NCI-H146 (cell line): ENCODE measurements at regions not wholly inside any gene's neighbourhood (a gene's known extent, or its start where the extent isn't known, plus 50 kb on each side); places are given as distances from the start of the nearest gene placed in this dataset.
"Not testable (repeated sequence)": the region's sequence is repeated elsewhere in the genome, so short reads cannot be mapped to it uniquely, and the experiment has no call there.

Source experiments
- DNase-seq: peaks from one replicate; lab custom pipeline; 2025; lab: John Stamatoyannopoulos, UW

DNA sequence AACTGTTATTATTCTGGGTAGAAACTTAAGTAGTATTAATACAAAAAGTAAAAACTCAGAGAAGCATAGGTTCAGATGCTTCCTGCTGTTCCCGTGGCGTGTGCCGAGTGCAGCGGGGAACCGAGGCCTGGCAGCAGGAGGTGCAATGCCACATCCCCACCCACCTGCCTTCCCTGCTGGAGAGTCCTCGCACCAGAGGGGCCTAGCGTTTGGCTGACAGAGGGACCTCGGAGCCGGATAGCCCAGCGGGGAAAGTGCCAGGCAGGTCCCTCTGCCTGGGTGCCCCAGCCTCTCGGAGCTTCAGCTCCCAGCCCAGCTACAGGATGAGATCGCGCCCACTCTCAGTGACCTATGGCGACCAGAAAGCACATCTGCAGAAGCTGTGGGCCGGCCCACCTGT lies 169.6 kb upstream of the GSE1 start:
- no peak for DNase-seq

GRCh38 chr16:85445064-85445778 lies 167.9 kb upstream of the GSE1 start:
- peak; percentile 94 for DNase-seq

DNA sequence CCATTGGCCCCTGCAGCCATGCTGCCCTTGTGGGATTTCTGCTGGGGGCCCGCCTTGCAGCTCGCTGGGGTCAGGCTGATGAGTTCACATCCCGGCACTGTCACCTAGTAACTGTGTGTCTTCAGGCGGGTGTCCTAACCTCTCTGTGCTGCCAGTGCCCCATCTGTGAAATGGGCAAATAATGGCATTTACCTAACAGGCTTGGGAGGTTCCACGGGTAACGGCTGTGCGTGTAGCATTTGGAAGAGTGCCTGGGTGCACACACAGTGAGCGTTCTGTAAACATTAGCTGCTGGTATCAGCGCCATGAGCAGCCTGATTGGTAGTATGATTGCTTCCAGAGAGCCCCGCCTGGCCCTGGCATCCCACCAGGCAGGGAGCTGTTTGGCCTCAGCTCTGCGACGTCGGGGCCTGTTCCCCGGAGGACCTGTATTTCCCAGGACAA lies 167.3 kb upstream of the GSE1 start:
- no peak for DNase-seq

- DNase-seq, result peak; percentile 56
Measured at GRCh38 chr16:85446951-85447692, 166.0 kb upstream of the GSE1 start.

- DNase-seq, result no peak
Measured at GRCh38 chr16:85447693-85448313, 165.3 kb upstream of the GSE1 start.

DNA sequence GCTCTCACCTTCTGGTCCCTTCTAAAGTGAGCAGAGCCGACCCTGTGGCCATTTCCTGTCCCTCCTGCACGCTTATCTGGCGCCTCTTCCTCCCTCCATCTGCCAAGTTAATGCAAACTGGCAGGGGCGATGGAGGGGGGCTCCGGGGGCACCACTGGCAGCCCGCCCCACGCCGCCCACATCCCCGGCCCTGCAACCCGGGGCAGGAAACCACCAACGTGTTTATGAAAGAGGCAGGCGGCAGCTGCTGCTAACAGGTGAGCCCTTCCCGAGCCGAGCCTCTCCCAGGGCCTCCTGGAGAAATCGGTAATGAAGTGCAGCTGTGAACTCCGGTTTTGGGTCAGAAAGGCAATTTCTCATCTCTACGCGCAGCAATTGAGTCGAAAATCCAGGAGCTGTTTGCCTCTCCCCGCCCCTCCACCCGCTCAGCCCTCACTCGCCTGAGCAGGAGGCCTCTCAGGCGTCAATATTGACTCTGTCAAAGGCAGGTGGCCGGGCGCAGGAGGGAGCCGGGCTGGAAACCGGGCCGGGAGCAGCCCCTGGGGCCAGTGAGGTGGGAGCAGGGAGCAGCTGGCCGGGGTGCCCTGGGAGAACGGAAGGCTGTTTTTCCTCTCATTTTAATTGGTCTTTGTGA lies 164.4 kb upstream of the GSE1 start:
- DNase-seq, result peak; percentile 96

GRCh38 chr16:85449191-85449884 lies 163.8 kb upstream of the GSE1 start:
- DNase-seq, result no peak

- DNase-seq, result no peak
Measured at GRCh38 chr16:85449885-85450245, 163.3 kb upstream of the GSE1 start.

- DNase-seq, result not testable (repeated sequence)
Measured at GRCh38 chr16:85451142-85451541, 162.0 kb upstream of the GSE1 start.

- DNase-seq, result peak; percentile 67
Measured at GRCh38 chr16:85451641-85452363, 161.3 kb upstream of the GSE1 start.

DNA sequence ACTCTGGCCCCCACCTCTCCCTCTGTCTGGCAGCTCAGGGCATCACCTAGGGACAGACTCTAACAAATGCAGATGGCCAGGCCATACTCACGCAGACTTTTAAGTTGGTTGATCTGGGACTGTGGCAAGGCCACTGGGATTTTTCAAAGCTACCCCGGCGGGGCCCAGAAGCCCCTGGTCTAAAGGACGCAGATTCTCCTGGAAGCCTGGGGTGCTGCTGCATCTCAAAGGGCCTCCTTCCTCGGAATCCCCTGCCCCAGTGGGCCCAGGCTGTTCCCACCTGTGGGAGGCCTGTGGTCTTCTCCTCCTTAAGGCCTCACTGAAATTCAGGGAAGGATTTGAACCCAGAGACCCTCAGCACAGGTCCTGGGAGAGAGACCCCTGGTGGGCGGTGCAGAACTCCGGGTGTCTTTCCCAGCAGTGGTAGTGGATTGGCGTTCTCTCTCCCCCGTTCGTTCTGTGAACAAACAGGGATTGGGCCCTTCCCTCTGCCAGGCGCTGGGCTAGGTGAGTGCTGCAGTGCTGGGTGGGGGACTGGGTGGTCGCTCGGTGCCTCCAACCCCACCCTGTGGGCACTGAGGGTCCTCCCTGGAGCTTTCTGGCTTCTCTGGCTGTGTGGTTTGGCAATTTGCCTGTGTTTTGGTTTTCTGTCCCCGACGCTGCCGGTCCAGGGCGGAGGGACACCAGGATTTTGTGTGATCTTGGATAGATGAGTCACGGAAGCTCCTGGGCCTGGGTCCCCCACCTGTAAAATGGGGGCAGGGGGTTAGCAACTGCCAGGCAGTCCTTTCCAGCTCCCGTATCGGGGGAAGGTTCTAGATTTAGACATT lies 160.5 kb upstream of the GSE1 start:
- no peak for DNase-seq

- DNase-seq, result no peak
Measured at GRCh38 chr16:85453194-85453678, 159.9 kb upstream of the GSE1 start.

DNA sequence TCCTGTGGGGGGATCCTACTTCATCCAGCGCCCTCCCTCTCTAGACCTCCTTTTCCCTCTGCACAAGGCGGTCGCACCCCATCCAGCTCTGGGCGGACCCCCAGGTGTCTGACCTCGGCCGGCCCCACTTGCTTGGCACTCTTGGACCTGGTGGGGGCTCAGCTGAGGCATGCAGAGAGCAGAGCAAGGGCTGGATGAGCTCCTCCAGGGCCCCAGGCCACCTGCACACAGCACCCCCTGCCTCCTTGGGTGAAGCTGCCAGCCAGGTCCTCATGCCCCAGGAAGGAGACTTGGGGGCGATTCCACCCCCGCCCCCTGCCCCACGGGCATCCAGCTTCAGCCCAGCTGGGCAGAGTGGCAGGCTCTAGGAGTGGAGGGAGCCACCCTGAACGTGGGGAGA lies 159.4 kb upstream of the GSE1 start:
- no peak for DNase-seq

DNA sequence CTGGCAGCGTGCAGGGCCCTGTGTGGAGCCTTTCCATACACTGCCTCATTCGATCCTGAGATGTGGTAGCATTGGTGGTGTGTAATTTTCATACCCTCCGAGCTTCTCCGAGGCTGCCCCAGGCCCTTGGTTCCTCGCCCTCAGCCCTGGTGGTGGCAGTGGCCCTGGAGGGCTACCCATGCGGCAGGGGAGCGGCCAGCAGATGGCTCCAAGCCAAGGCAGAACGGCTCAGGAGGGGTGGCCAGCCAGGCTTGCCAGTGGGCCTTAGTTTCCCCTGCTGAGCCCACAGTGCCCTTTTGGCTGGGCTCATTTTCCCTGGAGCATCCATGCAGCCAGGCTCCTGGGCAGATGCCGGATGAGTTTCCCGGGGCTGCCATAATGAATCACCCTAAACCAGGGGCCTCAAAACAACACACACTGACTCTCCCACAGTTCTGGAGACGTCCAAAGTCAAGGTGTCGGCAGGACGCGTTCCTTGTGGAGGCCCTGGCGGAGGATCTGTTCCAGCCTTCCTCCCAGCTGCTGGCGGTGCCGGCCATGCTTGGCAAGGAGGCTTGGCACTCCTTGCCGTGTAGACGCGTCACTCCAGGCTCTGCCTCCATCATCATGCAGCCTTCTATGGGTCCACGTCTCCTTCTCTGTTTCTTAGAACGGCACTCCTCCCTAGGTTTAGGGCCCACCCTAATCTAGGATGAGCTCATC lies 158.8 kb upstream of the GSE1 start:
- no peak for DNase-seq

- DNase-seq, result no peak
Measured at GRCh38 chr16:85455534-85455933, 157.6 kb upstream of the GSE1 start.

- DNase-seq, result no peak
Measured at GRCh38 chr16:85457366-85457765, 155.8 kb upstream of the GSE1 start.

DNA sequence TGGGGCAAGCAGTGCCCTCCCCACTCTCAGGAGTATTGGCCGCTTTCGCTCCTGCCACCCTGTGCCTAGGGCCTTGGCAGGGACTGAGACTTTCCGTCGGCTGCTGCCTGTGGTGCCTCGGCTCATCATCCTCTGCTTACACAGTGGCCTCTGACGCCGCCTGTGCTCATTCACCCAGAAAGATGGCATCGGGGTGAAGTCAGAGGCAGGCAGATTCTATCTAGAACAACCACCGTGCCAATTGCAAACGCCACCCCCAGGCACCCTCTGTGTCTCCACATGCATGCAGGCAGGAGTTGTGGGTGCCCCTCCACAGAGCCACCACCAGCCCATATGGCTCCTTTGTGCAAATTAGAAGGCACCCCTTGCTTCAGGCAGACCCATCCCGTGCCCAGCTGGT lies 154.2 kb upstream of the GSE1 start:
- DNase-seq, result no peak

- no peak for DNase-seq
Measured at GRCh38 chr16:85459529-85460251, 153.4 kb upstream of the GSE1 start.
